HG02759 (cell line): ENCODE measurements at regions not wholly inside any gene's neighbourhood (a gene's known extent, or its start where the extent isn't known, plus 50 kb on each side); places are given as distances from the start of the nearest gene placed in this dataset.
A peak's percentile ranks its signal among the peaks of the same experiment; 100 is the strongest.
"Not testable (repeated sequence)": the region's sequence is repeated elsewhere in the genome, so short reads cannot be mapped to it uniquely, and the experiment has no call there.

Source experiments
- ATAC-seq: cut with Tn5 transposase; IDR thresholded peaks from one replicate; pipeline ENCODE4 v1.9.1; 2021; ENCODE audit warnings: mild to moderate bottlenecking, moderate library complexity; ENCODE audit not compliant: unreplicated experiment

- no peak for ATAC-seq
Observed at GRCh38 chr3:187850258-187850921, 105.1 kb upstream of the BCL6 start.

- ATAC-seq = no peak
Observed at GRCh38 chr3:187852842-187853730, 107.8 kb upstream of the BCL6 start.

GRCh38 chr3:187855131-187855530, 109.9 kb upstream of the BCL6 start:
- ATAC-seq = no peak

- ATAC-seq = no peak
Observed at GRCh38 chr3:187856555-187856954, 111.3 kb upstream of the BCL6 start.

- ATAC-seq = no peak
Observed at GRCh38 chr3:187858041-187858440, 112.8 kb upstream of the BCL6 start.

- ATAC-seq = no peak
Observed at GRCh38 chr3:187858711-187859110, 113.4 kb upstream of the BCL6 start.

- not testable (repeated sequence) for ATAC-seq
Observed at GRCh38 chr3:187862701-187863277, 117.5 kb upstream of the BCL6 start.

- ATAC-seq = peak; percentile 85
Observed at GRCh38 chr3:187870360-187871203, 125.3 kb upstream of the BCL6 start.

- no peak for ATAC-seq
Observed at GRCh38 chr3:187871204-187871591, 125.9 kb upstream of the BCL6 start.

GRCh38 chr3:187871848-187872247, 126.6 kb upstream of the BCL6 start:
- no peak for ATAC-seq

- no peak for ATAC-seq
Observed at GRCh38 chr3:187873843-187874242, 128.6 kb upstream of the BCL6 start.

- ATAC-seq = no peak
Observed at GRCh38 chr3:187875863-187876262, 130.6 kb upstream of the BCL6 start.

GRCh38 chr3:187878772-187879518, 133.7 kb upstream of the BCL6 start:
- ATAC-seq = no peak

- ATAC-seq = no peak
Observed at GRCh38 chr3:187880441-187880840, 135.2 kb upstream of the BCL6 start.

- ATAC-seq = no peak
Observed at GRCh38 chr3:187880851-187881250, 135.6 kb upstream of the BCL6 start.

- no peak for ATAC-seq
Observed at GRCh38 chr3:187888701-187889100, 143.4 kb upstream of the BCL6 start.

GRCh38 chr3:187889106-187889505, 143.8 kb upstream of the BCL6 start:
- no peak for ATAC-seq

GRCh38 chr3:187889601-187890404, 144.5 kb upstream of the BCL6 start:
- no peak for ATAC-seq

GRCh38 chr3:187890405-187890752, 145.1 kb upstream of the BCL6 start:
- ATAC-seq = not testable (repeated sequence)

GRCh38 chr3:187896646-187897045, 151.4 kb upstream of the BCL6 start:
- no peak for ATAC-seq
